ENCODE measurements at regions not wholly inside any gene's neighbourhood (a gene's known extent, or its start where the extent isn't known, plus 50 kb on each side); places are given as distances from the start of the nearest gene placed in this dataset.

GRCh38 chr12:91620422-91620821 is 437.8 kb upstream of the DCN start:
- intact Hi-C loops (cut with DNase I): no loop called here
- WGBS, 2 donors: 90 to 94% methylated on average over 2 of the region's 2 CpGs
- H3K9me3 ChIP-seq: no peaks in the 10 kb centered on the region
- H3K4me1 ChIP-seq: no peaks in the 10 kb centered on the region
- no peak overlapping the region for H3K27ac ChIP-seq
- DNase-seq: no peak
- TF ChIP-seq POLR2AphosphoS5 (IDR thresholded peaks at IDR 0.05) (no peak), CTCF (IDR thresholded peaks at IDR 0.05) (no peak), EP300 (IDR thresholded peaks at IDR 0.05) (no peak), POLR2A (IDR thresholded peaks at IDR 0.05) (no peak)
- no peaks in the 10 kb centered on the region for H3K27me3 ChIP-seq
- no peaks in the 10 kb centered on the region for H3K36me3 ChIP-seq
- H3K4me3 ChIP-seq: no peak overlapping the region

- H3K27ac ChIP-seq: no peak overlapping the region
- H3K36me3 ChIP-seq: no peaks in the 10 kb centered on the region
- intact Hi-C loops (cut with DNase I): no loop called here
- H3K9me3 ChIP-seq: no peaks in the 10 kb centered on the region
- DNase-seq: no peak
- H3K27me3 ChIP-seq: no peaks in the 10 kb centered on the region
- 51 to 78% methylated on average over 2 of the region's 2 CpGs for WGBS, 2 donors
- H3K4me1 ChIP-seq: no peaks in the 10 kb centered on the region
- no peak for TF ChIP-seq EP300 (IDR thresholded peaks at IDR 0.05)
- no peak for TF ChIP-seq POLR2A (IDR thresholded peaks at IDR 0.05)
- no peak overlapping the region for H3K4me3 ChIP-seq
Measured at GRCh38 chr12:91618281-91618680, 435.7 kb upstream of the DCN start.

- no peaks in the 10 kb centered on the region for H3K4me1 ChIP-seq
- H3K27ac ChIP-seq: no peak overlapping the region
- intact Hi-C loops (cut with DNase I): no loop called here
- WGBS, 2 donors: 71 to 84% methylated on average over 1 of the region's 1 CpG
- TF ChIP-seq POLR2A (IDR thresholded peaks at IDR 0.05) (no peak), POLR2AphosphoS5 (IDR thresholded peaks at IDR 0.05) (no peak), CTCF (IDR thresholded peaks at IDR 0.05) (no peak), EP300 (IDR thresholded peaks at IDR 0.05) (no peak)
- H3K9me3 ChIP-seq: no peaks in the 10 kb centered on the region
- H3K36me3 ChIP-seq: no peaks in the 10 kb centered on the region
- H3K27me3 ChIP-seq: no peaks in the 10 kb centered on the region
- no peak overlapping the region for H3K4me3 ChIP-seq
- no peak for DNase-seq
Measured at GRCh38 chr12:91617818-91618217, 435.2 kb upstream of the DCN start.

GRCh38 chr12:91616416-91616815 is 433.8 kb upstream of the DCN start:
- Histone ChIP-seq H3K4me1 (no peaks in the 10 kb centered on the region), H3K9me3 (no peaks in the 10 kb centered on the region), H3K27me3 (no peaks in the 10 kb centered on the region), H3K4me3 (no peak overlapping the region), H3K36me3 (no peaks in the 10 kb centered on the region), H3K27ac (no peak overlapping the region)
- TF ChIP-seq POLR2A (IDR thresholded peaks at IDR 0.05) (no peak), EP300 (IDR thresholded peaks at IDR 0.05) (no peak), CTCF (IDR thresholded peaks at IDR 0.05) (no peak), POLR2AphosphoS5 (IDR thresholded peaks at IDR 0.05) (no peak)
- 84% methylated on average over 2 of the region's 2 CpGs for WGBS, 2 donors
- intact Hi-C loops (cut with DNase I): no loop called here
- no peak for DNase-seq

GRCh38 chr12:91613223-91613779 is 430.7 kb upstream of the DCN start:
- Histone ChIP-seq H3K4me3 (no peak overlapping the region), H3K36me3 (no peaks in the 10 kb centered on the region), H3K27me3 (no peaks in the 10 kb centered on the region), H3K9me3 (no peaks in the 10 kb centered on the region), H3K4me1 (no peaks in the 10 kb centered on the region), H3K27ac (no peak overlapping the region)
- 83 to 88% methylated on average over 4 of the region's 4 CpGs for WGBS, 2 donors
- DNase-seq: no peak
- intact Hi-C loops (cut with DNase I): no loop called here
- TF ChIP-seq EP300 (IDR thresholded peaks at IDR 0.05) (no peak), CTCF (IDR thresholded peaks at IDR 0.05) (no peak), POLR2A (IDR thresholded peaks at IDR 0.05) (no peak), POLR2AphosphoS5 (IDR thresholded peaks at IDR 0.05) (no peak)

Measured in sigmoid colon (tissue), 6 donors.